ENCODE measurements at regions not wholly inside any gene's neighbourhood (a gene's known extent, or its start where the extent isn't known, plus 50 kb on each side); places are given as distances from the start of the nearest gene placed in this dataset.

- no peaks in the 10 kb centered on the region for H3K36me3 Mint-ChIP-seq (ENCODE audit: low read depth)
- DNase-seq, result no peak
- H3K9me3 Mint-ChIP-seq, result peaks cover 6% of the 10 kb centered on the region
- peaks cover 4% of the 10 kb centered on the region for H3K4me1 Mint-ChIP-seq (ENCODE audit: low read depth)
- H3K27ac Mint-ChIP-seq, result no peak overlapping the region
- H3K4me3 Mint-ChIP-seq, result no peak overlapping the region
- no peaks in the 10 kb centered on the region for H3K27me3 Mint-ChIP-seq
Measured at GRCh38 chr2:168378960-168379669, 77.0 kb upstream of the CERS6 start.

GRCh38 chr2:168380500-168380899 lies 75.6 kb upstream of the CERS6 start:
- peaks cover 8% of the 10 kb centered on the region for H3K9me3 Mint-ChIP-seq

GRCh38 chr2:168392024-168392423 lies 64.0 kb upstream of the CERS6 start:
- Mint-ChIP-seq H3K36me3 (ENCODE audit: low read depth) (no peaks in the 10 kb centered on the region), H3K4me1 (ENCODE audit: low read depth) (no peaks in the 10 kb centered on the region), H3K4me3 (no peak overlapping the region), H3K27ac (no peak overlapping the region), H3K27me3 (no peaks in the 10 kb centered on the region), H3K9me3 (peaks cover 2% of the 10 kb centered on the region)
- DNase-seq, result no peak

More at GRCh38 chr2:168380500-168380899, 75.6 kb upstream of the CERS6 start:
- no peak for DNase-seq
- H3K36me3 Mint-ChIP-seq (ENCODE audit: low read depth), result no peaks in the 10 kb centered on the region
- no peaks in the 10 kb centered on the region for H3K27me3 Mint-ChIP-seq
- H3K4me1 Mint-ChIP-seq (ENCODE audit: low read depth), result peaks cover 4% of the 10 kb centered on the region
- no peak overlapping the region for H3K27ac Mint-ChIP-seq
- H3K4me3 Mint-ChIP-seq, result no peak overlapping the region

GRCh38 chr2:168392797-168393196 lies 63.3 kb upstream of the CERS6 start:
- Mint-ChIP-seq H3K27me3 (no peaks in the 10 kb centered on the region), H3K4me3 (no peak overlapping the region), H3K27ac (no peak overlapping the region), H3K4me1 (ENCODE audit: low read depth) (no peaks in the 10 kb centered on the region), H3K36me3 (ENCODE audit: low read depth) (no peaks in the 10 kb centered on the region), H3K9me3 (peaks cover 2% of the 10 kb centered on the region)
- DNase-seq, result no peak

- H3K27me3 Mint-ChIP-seq, result no peaks in the 10 kb centered on the region
- H3K27ac Mint-ChIP-seq, result no peak overlapping the region
- no peak for DNase-seq
- no peaks in the 10 kb centered on the region for H3K4me1 Mint-ChIP-seq (ENCODE audit: low read depth)
- H3K4me3 Mint-ChIP-seq, result no peak overlapping the region
- no peaks in the 10 kb centered on the region for H3K9me3 Mint-ChIP-seq
- H3K36me3 Mint-ChIP-seq (ENCODE audit: low read depth), result no peaks in the 10 kb centered on the region
Measured at GRCh38 chr2:168394262-168394661, 61.8 kb upstream of the CERS6 start.

- no peak overlapping the region for H3K4me3 Mint-ChIP-seq
- no peaks in the 10 kb centered on the region for H3K4me1 Mint-ChIP-seq (ENCODE audit: low read depth)
- H3K27me3 Mint-ChIP-seq, result no peaks in the 10 kb centered on the region
- no peak for DNase-seq
- no peaks in the 10 kb centered on the region for H3K9me3 Mint-ChIP-seq
- no peak overlapping the region for H3K27ac Mint-ChIP-seq
- no peaks in the 10 kb centered on the region for H3K36me3 Mint-ChIP-seq (ENCODE audit: low read depth)
Measured at GRCh38 chr2:168396131-168396530, 59.9 kb upstream of the CERS6 start.

GRCh38 chr2:168397629-168398028 lies 58.4 kb upstream of the CERS6 start:
- no peaks in the 10 kb centered on the region for H3K27me3 Mint-ChIP-seq
- H3K36me3 Mint-ChIP-seq (ENCODE audit: low read depth), result no peaks in the 10 kb centered on the region
- DNase-seq, result no peak
- H3K27ac Mint-ChIP-seq, result no peak overlapping the region
- peaks cover 2% of the 10 kb centered on the region for H3K4me1 Mint-ChIP-seq (ENCODE audit: low read depth)
- H3K4me3 Mint-ChIP-seq, result no peak overlapping the region
- no peaks in the 10 kb centered on the region for H3K9me3 Mint-ChIP-seq

- Mint-ChIP-seq H3K4me1 (ENCODE audit: low read depth) (peaks cover 11% of the 10 kb centered on the region), H3K27ac (no peak overlapping the region), H3K9me3 (no peaks in the 10 kb centered on the region), H3K36me3 (ENCODE audit: low read depth) (no peaks in the 10 kb centered on the region), H3K27me3 (no peaks in the 10 kb centered on the region), H3K4me3 (no peak overlapping the region)
- no peak for DNase-seq
Measured at GRCh38 chr2:168401048-168401556, 55.0 kb upstream of the CERS6 start.

- H3K27ac Mint-ChIP-seq, result no peak overlapping the region
- H3K36me3 Mint-ChIP-seq (ENCODE audit: low read depth), result no peaks in the 10 kb centered on the region
- no peaks in the 10 kb centered on the region for H3K9me3 Mint-ChIP-seq
- peaks cover 11% of the 10 kb centered on the region for H3K4me1 Mint-ChIP-seq (ENCODE audit: low read depth)
- no peak overlapping the region for H3K4me3 Mint-ChIP-seq
- DNase-seq, result no peak
- H3K27me3 Mint-ChIP-seq, result no peaks in the 10 kb centered on the region
Measured at GRCh38 chr2:168401771-168402170, 54.3 kb upstream of the CERS6 start.

- Mint-ChIP-seq H3K4me3 (no peak overlapping the region), H3K27me3 (no peaks in the 10 kb centered on the region), H3K4me1 (ENCODE audit: low read depth) (peaks cover 11% of the 10 kb centered on the region), H3K9me3 (peaks cover under 1% of the 10 kb centered on the region), H3K27ac (no peak overlapping the region), H3K36me3 (ENCODE audit: low read depth) (no peaks in the 10 kb centered on the region)
- no peak for DNase-seq
Measured at GRCh38 chr2:168402531-168402930, 53.5 kb upstream of the CERS6 start.

GRCh38 chr2:168403736-168404135 lies 52.3 kb upstream of the CERS6 start:
- no peaks in the 10 kb centered on the region for H3K27me3 Mint-ChIP-seq
- no peak overlapping the region for H3K4me3 Mint-ChIP-seq
- DNase-seq, result no peak
- H3K4me1 Mint-ChIP-seq (ENCODE audit: low read depth), result peaks cover 11% of the 10 kb centered on the region
- H3K27ac Mint-ChIP-seq, result no peak overlapping the region
- no peaks in the 10 kb centered on the region for H3K36me3 Mint-ChIP-seq (ENCODE audit: low read depth)
- peaks cover 9% of the 10 kb centered on the region for H3K9me3 Mint-ChIP-seq

GRCh38 chr2:168404764-168405163 lies 51.3 kb upstream of the CERS6 start:
- no peak overlapping the region for H3K4me3 Mint-ChIP-seq
- H3K36me3 Mint-ChIP-seq (ENCODE audit: low read depth), result no peaks in the 10 kb centered on the region
- H3K27me3 Mint-ChIP-seq, result no peaks in the 10 kb centered on the region
- H3K9me3 Mint-ChIP-seq, result peaks cover 9% of the 10 kb centered on the region
- no peak overlapping the region for H3K27ac Mint-ChIP-seq
- no peak for DNase-seq
- peaks cover 11% of the 10 kb centered on the region for H3K4me1 Mint-ChIP-seq (ENCODE audit: low read depth)

All from activated T-cell treated with anti-CD3 and anti-CD28 coated beads, Interleukin-2, amount 50 U/mL, for 24 hours (primary cell).